Brain microvascular endothelial cell (primary cell): ENCODE measurements at regions not wholly inside any gene's neighbourhood (a gene's known extent, or its start where the extent isn't known, plus 50 kb on each side); places are given as distances from the start of the nearest gene placed in this dataset.

Experiments
- DNase-seq: peaks from one replicate; pipeline ENCODE4 v3.0.0-alpha.2; 2020
- H3K27ac ChIP-seq: fragments of 250-450 bp; sonication (Bioruptor Pico); 2 replicates; pipeline ENCODE4 v1.5.1; 2020; ENCODE audit warnings: mild to moderate bottlenecking, moderate library complexity
- H3K27me3 ChIP-seq: fragments of 250-450 bp; sonication (Bioruptor Pico); replicated peaks from 2 replicates; pipeline ENCODE4 v1.5.1; 2020; ENCODE audit warnings: mild to moderate bottlenecking
- H3K36me3 ChIP-seq: fragments of 250-450 bp; sonication (Bioruptor Pico); replicated peaks from 2 replicates; pipeline ENCODE4 v1.5.1; 2020; ENCODE audit warnings: mild to moderate bottlenecking
- H3K4me3 ChIP-seq: 2 replicates; pipeline ENCODE4 v1.5.1; 2011; ENCODE audit warnings: low read depth, mild to moderate bottlenecking, control low read depth, low read length, moderate library complexity
- in situ Hi-C: cut with HindIII; loops from 2 replicates; pipeline ENCODE4 v1.10.0; 2017; ENCODE audit warnings: low sequenced_read_pairs, low pct_ligation_motif_present
- TF ChIP-seq, protein P1 (sequence below): IDR thresholded peaks from 2 replicates; pipeline ENCODE4 v1.5.1; 2011; ENCODE audit warnings: low read depth, mild to moderate bottlenecking, moderate library complexity, low read length, control low read depth, inconsistent platforms; ENCODE audit errors: missing control alignments

DNA sequence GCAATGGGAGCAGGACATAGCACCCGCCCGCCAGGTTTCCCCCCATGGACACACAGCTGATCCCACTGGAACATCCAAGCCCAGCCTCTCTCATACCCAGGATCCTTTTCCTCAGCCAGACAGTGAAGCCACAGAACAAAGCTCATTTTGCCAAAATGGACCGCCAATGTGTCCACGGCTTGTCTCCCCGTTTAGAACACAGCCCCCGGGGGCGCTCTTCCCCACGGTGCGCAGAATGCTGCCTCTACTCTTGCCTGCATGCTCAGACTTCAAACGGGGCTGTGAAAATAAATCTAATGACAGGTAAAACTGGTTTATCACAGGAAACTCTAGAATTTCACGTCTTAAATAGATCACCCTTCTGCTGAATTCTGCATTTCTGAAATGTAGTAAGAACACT is 548.5 kb upstream of the ID2 start:
- in situ Hi-C loops: no loop called here
- DNase-seq: no peak
- Histone ChIP-seq H3K27me3 (no peaks in the 10 kb centered on the region), H3K27ac (no peak overlapping the region), H3K4me3 (no peak overlapping the region), H3K36me3 (no peaks in the 10 kb centered on the region)
- TF ChIP-seq, protein P1, sequence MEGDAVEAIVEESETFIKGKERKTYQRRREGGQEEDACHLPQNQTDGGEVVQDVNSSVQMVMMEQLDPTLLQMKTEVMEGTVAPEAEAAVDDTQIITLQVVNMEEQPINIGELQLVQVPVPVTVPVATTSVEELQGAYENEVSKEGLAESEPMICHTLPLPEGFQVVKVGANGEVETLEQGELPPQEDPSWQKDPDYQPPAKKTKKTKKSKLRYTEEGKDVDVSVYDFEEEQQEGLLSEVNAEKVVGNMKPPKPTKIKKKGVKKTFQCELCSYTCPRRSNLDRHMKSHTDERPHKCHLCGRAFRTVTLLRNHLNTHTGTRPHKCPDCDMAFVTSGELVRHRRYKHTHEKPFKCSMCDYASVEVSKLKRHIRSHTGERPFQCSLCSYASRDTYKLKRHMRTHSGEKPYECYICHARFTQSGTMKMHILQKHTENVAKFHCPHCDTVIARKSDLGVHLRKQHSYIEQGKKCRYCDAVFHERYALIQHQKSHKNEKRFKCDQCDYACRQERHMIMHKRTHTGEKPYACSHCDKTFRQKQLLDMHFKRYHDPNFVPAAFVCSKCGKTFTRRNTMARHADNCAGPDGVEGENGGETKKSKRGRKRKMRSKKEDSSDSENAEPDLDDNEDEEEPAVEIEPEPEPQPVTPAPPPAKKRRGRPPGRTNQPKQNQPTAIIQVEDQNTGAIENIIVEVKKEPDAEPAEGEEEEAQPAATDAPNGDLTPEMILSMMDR: no peak

DNA sequence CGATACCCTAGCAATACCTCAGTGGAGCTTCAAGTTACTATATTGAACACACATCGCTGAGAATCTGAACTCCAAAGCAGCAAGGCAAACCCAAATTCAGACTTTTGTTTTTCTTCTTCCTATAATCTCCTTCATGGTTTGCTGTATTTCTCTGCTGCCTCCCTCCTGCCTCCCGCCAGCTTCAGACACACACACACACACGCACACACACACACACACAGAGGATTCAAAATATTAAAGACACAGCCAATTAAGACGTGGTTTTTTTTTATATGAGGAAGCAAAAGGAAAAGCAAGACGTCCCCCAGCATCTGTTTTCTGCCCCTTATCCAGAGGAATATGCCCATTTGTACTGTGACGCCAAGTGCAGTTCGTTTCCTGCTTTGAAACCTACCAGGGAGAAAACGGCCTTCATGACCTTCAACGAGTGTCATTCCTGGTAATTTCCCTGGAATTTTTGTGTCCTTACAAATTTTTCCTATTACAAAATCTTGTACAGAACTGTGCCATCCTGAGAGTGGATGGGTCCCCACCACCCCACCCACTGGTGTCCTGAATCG is 547.9 kb upstream of the ID2 start:
- no peaks in the 10 kb centered on the region for H3K27me3 ChIP-seq
- in situ Hi-C loops: no loop called here
- no peaks in the 10 kb centered on the region for H3K36me3 ChIP-seq
- DNase-seq: no peak
- TF ChIP-seq, protein P1: no peak
- no peak overlapping the region for H3K27ac ChIP-seq
- no peak overlapping the region for H3K4me3 ChIP-seq

DNA sequence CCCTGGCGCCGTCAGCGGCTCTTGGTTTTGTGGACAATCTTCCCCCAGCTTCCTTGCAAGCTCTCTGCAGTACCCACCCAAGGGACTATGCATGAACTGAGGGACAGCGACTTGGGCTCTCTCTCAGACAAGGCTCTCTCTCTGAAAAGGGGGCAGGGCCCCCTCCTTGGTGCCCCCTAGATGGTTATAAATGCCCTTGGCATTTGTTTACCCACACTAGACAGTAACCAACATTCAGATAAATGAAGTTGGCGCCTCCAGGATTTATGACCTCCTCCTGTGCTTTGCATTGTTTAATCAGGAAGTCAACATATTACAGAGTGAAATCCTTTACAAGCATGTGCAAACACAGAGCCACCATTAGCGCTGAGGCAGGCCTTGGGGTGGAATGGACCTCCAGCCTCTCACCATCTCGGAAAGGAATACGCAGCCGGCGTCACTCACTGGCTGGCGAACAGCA is 547.4 kb upstream of the ID2 start:
- Histone ChIP-seq H3K4me3 (no peak overlapping the region), H3K27ac (no peak overlapping the region), H3K36me3 (no peaks in the 10 kb centered on the region), H3K27me3 (no peaks in the 10 kb centered on the region)
- in situ Hi-C loops: no loop called here
- TF ChIP-seq, protein P1: no peak
- DNase-seq: no peak

DNA sequence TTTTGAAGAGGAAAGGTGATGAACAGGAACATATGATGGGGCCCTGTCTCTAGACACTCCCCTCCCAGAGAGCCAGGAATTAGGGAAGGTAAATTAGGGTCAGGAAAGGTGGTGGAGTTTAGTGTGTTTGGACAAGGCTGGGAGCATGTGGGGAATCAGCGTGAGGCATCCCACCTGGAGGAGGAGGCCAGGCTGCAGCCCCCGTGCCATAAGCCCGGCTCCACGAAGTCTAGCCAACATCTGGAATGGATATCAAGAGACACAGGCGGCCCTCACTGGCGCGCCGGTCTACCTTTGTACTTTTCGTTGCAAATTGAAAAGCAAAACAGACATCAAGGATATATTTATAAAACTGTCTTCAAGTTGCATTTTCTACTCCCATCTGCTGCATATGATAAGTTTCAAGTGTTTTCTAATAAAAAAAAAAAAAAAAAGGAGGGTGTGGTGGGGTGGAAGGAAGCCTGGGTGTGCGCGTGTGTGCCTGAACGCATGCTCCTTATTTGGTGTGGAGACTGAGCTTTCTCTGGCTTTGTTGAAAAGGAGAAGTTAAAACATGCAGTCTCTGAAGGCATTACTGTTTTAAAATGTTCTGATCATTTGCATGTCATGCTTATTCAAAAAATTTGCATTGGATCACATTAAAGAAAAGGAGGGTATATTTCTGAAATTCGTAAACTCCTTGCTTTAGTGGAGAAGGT is 546.7 kb upstream of the ID2 start:
- TF ChIP-seq, protein P1: no peak
- Histone ChIP-seq H3K36me3 (no peaks in the 10 kb centered on the region), H3K27me3 (no peaks in the 10 kb centered on the region), H3K27ac (no peak overlapping the region), H3K4me3 (no peak overlapping the region)
- no peak for DNase-seq
- in situ Hi-C loops: no loop called here

DNA sequence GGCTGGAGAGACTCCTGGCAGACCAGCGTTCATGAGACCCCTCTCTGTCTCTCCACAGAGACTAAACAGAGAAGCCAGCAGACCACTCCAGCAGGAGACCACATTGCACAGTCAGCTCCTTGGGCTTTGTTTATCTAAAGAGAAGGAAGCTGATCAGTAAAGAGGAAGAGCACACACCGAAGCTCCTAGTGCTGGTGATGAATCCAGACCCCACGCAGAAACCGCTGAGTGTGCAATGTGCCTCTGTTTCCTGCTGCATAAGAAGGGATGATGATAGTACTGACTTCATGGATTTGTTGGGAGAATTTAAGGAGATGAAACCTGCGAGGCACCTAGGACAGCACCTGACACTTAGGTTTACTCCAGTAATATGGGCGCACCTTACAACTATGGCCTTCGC is 544.1 kb upstream of the ID2 start:
- no peaks in the 10 kb centered on the region for H3K27me3 ChIP-seq
- no peaks in the 10 kb centered on the region for H3K36me3 ChIP-seq
- H3K27ac ChIP-seq: no peak overlapping the region
- TF ChIP-seq, protein P1: no peak
- in situ Hi-C loops: no loop called here
- no peak for DNase-seq
- no peak overlapping the region for H3K4me3 ChIP-seq
